Endodermal cell (in vitro differentiated cells): ENCODE measurements at regions not wholly inside any gene's neighbourhood (a gene's known extent, or its start where the extent isn't known, plus 50 kb on each side); places are given as distances from the start of the nearest gene placed in this dataset.

ENCODE experiments used
- DNase-seq: peaks from one replicate; pipeline ENCODE4 v3.0.0-alpha.2; 2017
- H3K27ac ChIP-seq: 2 replicates; pipeline ENCODE4 v1.5.1; 2013; ENCODE audit warnings: mild to moderate bottlenecking, low read depth, low read length, moderate library complexity
- H3K27me3 ChIP-seq: 2 replicates; pipeline ENCODE4 v1.6.1; 2013; ENCODE audit warnings: mild to moderate bottlenecking, low read length, moderate library complexity; ENCODE audit not compliant: insufficient read depth, control insufficient read depth, poor library complexity, severe bottlenecking
- H3K36me3 ChIP-seq: 2 replicates; pipeline ENCODE4 v1.7.0; 2013; ENCODE audit warnings: mild to moderate bottlenecking, low read length, moderate library complexity; ENCODE audit not compliant: control insufficient read depth, insufficient read depth
- H3K4me1 ChIP-seq: one replicate; pipeline ENCODE4 v1.7.0; 2013; ENCODE audit warnings: low read length; ENCODE audit not compliant: control insufficient read depth, insufficient read depth
- H3K4me3 ChIP-seq: 2 replicates; pipeline ENCODE4 v1.5.1; 2013; ENCODE audit warnings: mild to moderate bottlenecking, low read length, moderate library complexity
- H3K9ac ChIP-seq: 2 replicates; pipeline ENCODE4 v1.6.1; 2013; ENCODE audit warnings: mild to moderate bottlenecking, low read length, moderate library complexity; ENCODE audit not compliant: poor library complexity, severe bottlenecking; ENCODE audit errors: extremely low read depth
- H3K9me3 ChIP-seq: 2 replicates; pipeline ENCODE4 v1.6.1; 2013; ENCODE audit warnings: mild to moderate bottlenecking, low read length, moderate library complexity; ENCODE audit not compliant: control insufficient read depth
- H3K27ac Mint-ChIP-seq: 2 replicates; pipeline ENCODE4 v1.8.0; 2020; ENCODE audit warnings: mixed read lengths
- H3K27me3 Mint-ChIP-seq: 2 replicates; pipeline ENCODE4 v1.8.0; 2021; ENCODE audit warnings: mild to moderate bottlenecking, mixed read lengths; ENCODE audit not compliant: insufficient read depth
- H3K36me3 Mint-ChIP-seq: 2 replicates; pipeline ENCODE4 v1.8.0; 2020; ENCODE audit warnings: low read depth, mixed read lengths
- H3K4me1 Mint-ChIP-seq: 2 replicates; pipeline ENCODE4 v1.8.0; 2020; ENCODE audit warnings: mixed read lengths
- H3K4me3 Mint-ChIP-seq: 2 replicates; pipeline ENCODE4 v1.8.0; 2020; ENCODE audit warnings: mild to moderate bottlenecking, moderate library complexity, mixed read lengths
- H3K9me3 Mint-ChIP-seq: 2 replicates; pipeline ENCODE4 v1.8.0; 2020; ENCODE audit warnings: mild to moderate bottlenecking, mixed read lengths
- CTCF ChIP-seq: fragments of 200-600 bp; sonication (generic); conservative IDR thresholded peaks from 2 replicates; pipeline ENCODE4 v1.5.0; 2021; ENCODE audit warnings: antibody characterized with exemption, mild to moderate bottlenecking
- WGBS, 2 experiments: methylation state at CpG; one replicate each; pipeline versions ENCODE4 v1.1.5 to v1.1.7; 2013; ENCODE audit warnings: missing lambda C conversion rate in 2 of 2, mixed read lengths in 1 of 2; ENCODE audit not compliant: insufficient coverage in 1 of 2, insufficient read length in 1 of 2; 5-methylcytosine and 5-hydroxymethylcytosine counted together

DNA sequence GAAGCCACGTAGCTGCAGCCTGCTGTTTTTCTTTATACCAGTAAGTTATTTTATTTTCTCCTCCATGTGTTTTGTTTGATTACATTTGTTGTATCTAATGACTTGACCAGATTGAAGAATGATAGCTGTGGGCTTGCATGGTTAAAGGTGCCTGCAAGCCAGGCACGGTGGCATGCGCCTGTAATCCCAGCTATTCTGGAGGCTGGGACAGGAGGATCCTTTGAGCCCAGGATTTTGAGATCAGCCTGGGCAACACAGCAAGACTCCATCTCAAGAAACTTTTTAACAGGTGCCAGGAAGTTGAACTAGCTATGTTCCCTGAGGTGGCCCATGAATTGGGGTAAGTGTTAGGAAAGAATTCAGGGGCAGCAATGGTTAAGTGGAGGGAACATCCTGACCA, 179.4 kb downstream of the IRS1 start:
- Histone ChIP-seq H3K9ac (no peak overlapping the region), H3K36me3 (no peaks in the 10 kb centered on the region), H3K4me3 (no peak overlapping the region), H3K4me1 (no peaks in the 10 kb centered on the region), H3K9me3 (no peaks in the 10 kb centered on the region), H3K27me3 (no peaks in the 10 kb centered on the region), H3K27ac (no peak overlapping the region)
- no peaks in the 10 kb centered on the region for H3K27me3 Mint-ChIP-seq
- peaks cover 10% of the 10 kb centered on the region for H3K4me1 Mint-ChIP-seq
- no peaks in the 10 kb centered on the region for H3K9me3 Mint-ChIP-seq
- H3K27ac Mint-ChIP-seq, result no peak overlapping the region
- no peak for TF ChIP-seq CTCF
- no peaks in the 10 kb centered on the region for H3K36me3 Mint-ChIP-seq
- no peak overlapping the region for H3K4me3 Mint-ChIP-seq
- no peak for DNase-seq
- 94% methylated on average over 3 of the region's 3 CpGs; no CpG with 5 or more reads in 1 of the 2 experiments for WGBS, 2 experiments

GRCh38 chr2:226619707-226620106, 179.9 kb downstream of the IRS1 start:
- Histone ChIP-seq H3K36me3 (no peaks in the 10 kb centered on the region), H3K27ac (no peak overlapping the region), H3K27me3 (no peaks in the 10 kb centered on the region), H3K4me1 (no peaks in the 10 kb centered on the region), H3K9ac (no peak overlapping the region), H3K9me3 (no peaks in the 10 kb centered on the region), H3K4me3 (no peak overlapping the region)
- no peaks in the 10 kb centered on the region for H3K36me3 Mint-ChIP-seq
- H3K9me3 Mint-ChIP-seq, result no peaks in the 10 kb centered on the region
- no peak overlapping the region for H3K27ac Mint-ChIP-seq
- 97 to 100% methylated on average over 3 of the region's 3 CpGs for WGBS, 2 experiments
- no peak for DNase-seq
- peaks cover 10% of the 10 kb centered on the region for H3K4me1 Mint-ChIP-seq
- TF ChIP-seq CTCF, result no peak
- H3K27me3 Mint-ChIP-seq, result no peaks in the 10 kb centered on the region
- H3K4me3 Mint-ChIP-seq, result no peak overlapping the region

DNA sequence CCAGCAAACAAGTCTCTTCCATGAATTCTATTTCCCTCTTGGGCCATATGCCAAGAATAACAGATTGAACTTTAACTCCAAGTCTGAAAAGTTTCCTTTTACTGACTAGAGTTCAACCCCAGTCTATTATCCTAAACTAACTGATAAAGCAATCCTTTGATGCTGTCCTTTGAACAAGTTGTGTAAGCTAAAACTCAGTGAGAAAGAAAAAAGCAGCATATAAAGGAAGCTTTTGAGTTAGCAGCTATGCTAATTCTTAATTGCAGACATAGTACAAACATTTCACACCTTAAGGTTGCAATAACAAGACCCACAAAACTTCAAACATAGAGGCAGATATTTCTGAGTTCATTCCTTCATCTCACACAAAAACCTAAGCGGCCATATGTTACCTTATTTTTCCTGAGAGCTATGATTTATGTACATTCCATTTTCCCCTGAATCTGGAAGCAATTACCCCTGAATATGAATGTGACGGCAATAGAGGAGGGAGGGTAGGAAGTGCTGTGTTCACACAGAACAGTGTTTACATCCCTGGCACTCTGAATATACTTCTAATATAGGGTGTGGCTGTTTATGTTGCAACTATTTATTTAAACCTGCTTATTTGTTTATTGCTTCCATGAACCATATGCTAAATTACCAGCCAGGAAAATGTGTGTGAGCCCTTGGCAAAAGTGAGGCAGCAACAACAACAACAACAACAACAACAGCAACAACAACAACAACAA, 180.6 kb downstream of the IRS1 start:
- Mint-ChIP-seq H3K36me3 (no peaks in the 10 kb centered on the region), H3K27ac (no peak overlapping the region), H3K9me3 (no peaks in the 10 kb centered on the region), H3K4me3 (no peak overlapping the region), H3K4me1 (peaks cover 10% of the 10 kb centered on the region), H3K27me3 (no peaks in the 10 kb centered on the region)
- no peak overlapping the region for H3K9ac ChIP-seq
- no peaks in the 10 kb centered on the region for H3K36me3 ChIP-seq
- H3K27me3 ChIP-seq, result no peaks in the 10 kb centered on the region
- no peaks in the 10 kb centered on the region for H3K9me3 ChIP-seq
- no peak for TF ChIP-seq CTCF
- no peak overlapping the region for H3K4me3 ChIP-seq
- H3K27ac ChIP-seq, result no peak overlapping the region
- no peak for DNase-seq
- 92% methylated on average over 2 of the region's 2 CpGs; no CpG with 5 or more reads in 1 of the 2 experiments for WGBS, 2 experiments
- H3K4me1 ChIP-seq, result no peaks in the 10 kb centered on the region
